Transverse colon (tissue), 4 donors: ENCODE measurements at regions not wholly inside any gene's neighbourhood (a gene's known extent, or its start where the extent isn't known, plus 50 kb on each side); places are given as distances from the start of the nearest gene placed in this dataset.
"Not testable (repeated sequence)": the region's sequence is repeated elsewhere in the genome, so short reads cannot be mapped to it uniquely, and the experiment has no call there.

Experiments
- DNase-seq: peaks from one replicate; pipeline ENCODE4 v3.0.0-alpha.2; 2019
- H3K27ac ChIP-seq, 4 donors: fragments of 200-600 bp; sonication (generic); 2 replicates each; pipeline ENCODE4 v1.5.1; 2016 to 2018; ENCODE audit warnings: inconsistent platforms in 4 of 4
- H3K27me3 ChIP-seq: fragments of 200-600 bp; sonication (generic); 2 replicates; pipeline ENCODE4 v1.5.1; 2017; ENCODE audit warnings: inconsistent platforms
- H3K36me3 ChIP-seq, 4 donors: fragments of 200-600 bp; sonication (generic); 2 replicates each; pipeline ENCODE4 v1.5.1; 2017 to 2019; ENCODE audit warnings: inconsistent platforms in 4 of 4
- H3K4me1 ChIP-seq, 4 donors: fragments of 200-600 bp; sonication (generic); 2 replicates each; pipeline ENCODE4 v1.5.1; 2017 to 2020; ENCODE audit warnings: inconsistent platforms in 4 of 4
- H3K4me3 ChIP-seq, 4 donors: fragments of 200-600 bp; sonication (generic); 1 replicate in 1 of 4; 2 replicates in 3 of 4; pipeline versions ENCODE4 v1.5.1 to v1.6.1; 2017 to 2019; ENCODE audit warnings: inconsistent platforms in 4 of 4
- H3K9me3 ChIP-seq, 2 donors: fragments of 200-600 bp; sonication (generic); 2 replicates each; pipeline ENCODE4 v1.5.1; 2017 to 2019; ENCODE audit warnings: inconsistent platforms in 2 of 2
- EP300 ChIP-seq: sonication (generic); formaldehyde crosslinking; IDR thresholded peaks from one replicate; pipeline ENCODE4 v1.6.1; 2017; ENCODE audit warnings: antibody characterized with exemption, low read depth
- POLR2A ChIP-seq: fragments of 450-650 bp; IDR thresholded peaks from one replicate; pipeline ENCODE4 v1.6.1; 2016; ENCODE audit warnings: antibody characterized with exemption, mild to moderate bottlenecking, moderate library complexity
- POLR2AphosphoS5 ChIP-seq, 3 donors: sonication (generic); formaldehyde crosslinking; IDR thresholded peaks; one replicate each; pipeline ENCODE4 v1.6.1; 2016; ENCODE audit warnings: antibody characterized with exemption in 3 of 3
- WGBS, 2 donors: methylation state at CpG; one replicate each; pipeline ENCODE4 v1.1.5; 2018; ENCODE audit warnings: low coverage in 1 of 2; 5-methylcytosine and 5-hydroxymethylcytosine counted together
- in situ Hi-C, 4 donors: fragments of 200-750 bp; cut with MboI; loops; one replicate each; pipeline versions ENCODE4 v1.15.0 to v1.15.1; 2017; ENCODE audit warnings: low sequenced_read_pairs in 3 of 4, low pct_ligation_motif_present in 1 of 4, low pct_unique_long_range_greater_than_20kb in 1 of 4
- intact Hi-C: fragments of 100-400 bp; cut with DNase I; formaldehyde crosslinking; loops from one replicate; pipeline ENCODE4 v1.15.1; 2023; ENCODE audit warnings: low total_unique reads
- TF ChIP-seq, protein P1 (sequence below), 5 experiments: fragments of 200-600 bp in 3 of 5; fragments of 450-650 bp in 2 of 5; sonication (generic) in 3 of 5; IDR thresholded peaks; 1 replicate in 2 of 5; 2 replicates in 3 of 5; pipeline ENCODE4 v1.5.1; 2016 to 2017; ENCODE audit warnings: antibody characterized with exemption in 5 of 5, inconsistent platforms in 3 of 5, mild to moderate bottlenecking in 2 of 5, moderate library complexity in 1 of 5

DNA sequence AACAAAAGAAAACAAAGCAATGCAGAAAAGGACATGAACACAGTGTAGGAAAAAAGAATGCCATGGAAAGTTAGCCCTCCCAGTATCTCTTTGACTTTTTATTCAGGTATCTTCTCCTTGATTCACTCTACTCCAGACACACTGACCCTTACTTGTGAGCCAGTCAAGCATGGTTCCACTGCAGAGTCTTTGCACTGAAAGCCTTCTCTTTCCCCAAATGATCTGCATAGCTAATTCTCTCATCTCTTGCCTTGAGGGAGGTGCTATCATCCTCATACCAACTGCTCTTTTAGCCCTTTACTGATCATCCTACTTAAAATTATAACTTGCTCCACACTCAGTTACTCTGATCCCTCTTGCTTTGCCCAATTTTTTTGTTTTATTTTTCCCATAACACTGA, 101.2 kb upstream of the SLC16A7 start:
- Histone ChIP-seq H3K27me3 (no peaks in the 10 kb centered on the region), H3K4me1 (no peaks in the 10 kb centered on the region), H3K27ac (no peak overlapping the region), H3K9me3 (no peaks in the 10 kb centered on the region), H3K36me3 (no peaks in the 10 kb centered on the region), H3K4me3 (no peak overlapping the region)
- DNase-seq, result no peak
- intact Hi-C loops, result no loop called here
- TF ChIP-seq, protein P1, sequence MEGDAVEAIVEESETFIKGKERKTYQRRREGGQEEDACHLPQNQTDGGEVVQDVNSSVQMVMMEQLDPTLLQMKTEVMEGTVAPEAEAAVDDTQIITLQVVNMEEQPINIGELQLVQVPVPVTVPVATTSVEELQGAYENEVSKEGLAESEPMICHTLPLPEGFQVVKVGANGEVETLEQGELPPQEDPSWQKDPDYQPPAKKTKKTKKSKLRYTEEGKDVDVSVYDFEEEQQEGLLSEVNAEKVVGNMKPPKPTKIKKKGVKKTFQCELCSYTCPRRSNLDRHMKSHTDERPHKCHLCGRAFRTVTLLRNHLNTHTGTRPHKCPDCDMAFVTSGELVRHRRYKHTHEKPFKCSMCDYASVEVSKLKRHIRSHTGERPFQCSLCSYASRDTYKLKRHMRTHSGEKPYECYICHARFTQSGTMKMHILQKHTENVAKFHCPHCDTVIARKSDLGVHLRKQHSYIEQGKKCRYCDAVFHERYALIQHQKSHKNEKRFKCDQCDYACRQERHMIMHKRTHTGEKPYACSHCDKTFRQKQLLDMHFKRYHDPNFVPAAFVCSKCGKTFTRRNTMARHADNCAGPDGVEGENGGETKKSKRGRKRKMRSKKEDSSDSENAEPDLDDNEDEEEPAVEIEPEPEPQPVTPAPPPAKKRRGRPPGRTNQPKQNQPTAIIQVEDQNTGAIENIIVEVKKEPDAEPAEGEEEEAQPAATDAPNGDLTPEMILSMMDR (IDR thresholded peaks at IDR 0.05), result no peak
- no peak for TF ChIP-seq POLR2A
- TF ChIP-seq POLR2AphosphoS5 (IDR thresholded peaks at IDR 0.05), result no peak
- TF ChIP-seq EP300, result no peak
- in situ Hi-C loops, result no loop called here

DNA sequence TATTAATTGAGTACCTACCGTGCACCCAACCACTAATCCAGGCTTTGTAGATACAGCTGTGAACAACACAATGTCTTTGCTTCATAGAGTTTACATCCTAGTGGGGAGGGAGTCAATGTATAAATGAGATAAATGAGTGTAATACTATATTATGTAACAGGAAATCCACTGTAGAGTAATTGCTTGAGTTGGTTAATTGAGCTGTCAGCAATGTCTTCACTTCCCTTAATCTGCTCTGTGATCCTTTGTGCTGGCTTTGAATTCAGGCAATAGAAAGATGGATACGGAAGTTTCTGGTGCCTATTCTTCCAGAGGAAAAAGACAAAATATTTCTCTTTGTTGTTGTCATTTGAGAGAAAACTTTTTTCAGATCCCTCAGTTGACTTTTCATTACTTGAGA, 104.0 kb upstream of the SLC16A7 start:
- Histone ChIP-seq H3K36me3 (no peaks in the 10 kb centered on the region), H3K27me3 (no peaks in the 10 kb centered on the region), H3K9me3 (no peaks in the 10 kb centered on the region), H3K27ac (no peak overlapping the region), H3K4me1 (no peaks in the 10 kb centered on the region), H3K4me3 (no peak overlapping the region)
- TF ChIP-seq, protein P1 (IDR thresholded peaks at IDR 0.05), result no peak
- no peak for TF ChIP-seq POLR2AphosphoS5 (IDR thresholded peaks at IDR 0.05)
- TF ChIP-seq EP300, result no peak
- TF ChIP-seq POLR2A, result no peak
- intact Hi-C loops, result no loop called here
- in situ Hi-C loops, result no loop called here
- DNase-seq, result no peak
- WGBS, 2 donors, result 73 to 76% methylated on average over 2 of the region's 2 CpGs

DNA sequence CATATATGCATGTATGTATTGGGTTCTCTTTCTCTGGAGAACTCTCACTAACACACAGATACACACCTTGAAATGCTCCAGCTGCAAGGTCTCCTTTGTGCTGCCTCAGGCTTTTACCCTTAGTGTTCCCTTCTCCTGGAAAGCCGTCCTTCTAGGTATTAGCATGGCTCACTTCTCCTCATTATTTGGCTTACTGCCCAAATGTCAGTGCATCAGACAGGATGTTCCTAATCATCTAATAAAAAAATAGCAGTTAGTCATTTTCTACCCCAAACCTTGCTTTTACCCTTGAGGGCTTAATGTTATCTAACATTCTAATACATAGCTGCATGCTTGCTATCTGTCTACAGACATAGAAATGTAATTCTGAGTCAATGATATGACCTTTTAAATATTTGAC, 109.0 kb upstream of the SLC16A7 start:
- Histone ChIP-seq H3K27ac (no peak overlapping the region), H3K9me3 (no peaks in the 10 kb centered on the region), H3K36me3 (no peaks in the 10 kb centered on the region), H3K27me3 (no peaks in the 10 kb centered on the region), H3K4me1 (no peaks in the 10 kb centered on the region), H3K4me3 (no peak overlapping the region)
- DNase-seq, result no peak
- in situ Hi-C loops (no loop called here), intact Hi-C loops (no loop called here)
- TF ChIP-seq, protein P1 (IDR thresholded peaks at IDR 0.05), result no peak
- TF ChIP-seq POLR2A (no peak), POLR2AphosphoS5 (IDR thresholded peaks at IDR 0.05) (no peak), EP300 (no peak)
- WGBS, 2 donors, result 0% methylated on average over 1 of the region's 1 CpG

DNA sequence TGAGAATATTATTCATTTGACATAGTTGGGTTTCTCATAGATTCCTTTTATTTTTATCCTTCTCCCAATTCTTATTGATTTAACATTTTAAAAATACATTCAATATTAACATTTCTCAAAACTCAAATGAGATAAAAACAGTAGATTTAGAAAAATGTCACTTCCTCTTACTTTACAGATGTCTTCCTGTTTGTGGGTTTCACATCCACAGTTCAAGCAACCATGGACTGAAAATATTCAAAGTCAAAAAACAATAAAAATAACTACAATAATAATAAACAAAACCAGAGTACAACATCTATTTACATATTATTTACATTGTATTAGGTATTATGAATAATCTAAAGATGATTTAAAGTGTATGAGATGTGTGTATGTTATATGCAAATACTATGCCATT, 111.3 kb upstream of the SLC16A7 start:
- no peaks in the 10 kb centered on the region for H3K36me3 ChIP-seq
- TF ChIP-seq POLR2AphosphoS5 (IDR thresholded peaks at IDR 0.05), result no peak
- TF ChIP-seq EP300, result no peak
- TF ChIP-seq, protein P1 (IDR thresholded peaks at IDR 0.05), result no peak
- no peak for TF ChIP-seq POLR2A
- H3K27ac ChIP-seq, result no peak overlapping the region
- in situ Hi-C loops, result no loop called here
- H3K27me3 ChIP-seq, result no peaks in the 10 kb centered on the region
- no peaks in the 10 kb centered on the region for H3K4me1 ChIP-seq
- H3K4me3 ChIP-seq, result no peak overlapping the region
- H3K9me3 ChIP-seq, result no peaks in the 10 kb centered on the region
- no peak for DNase-seq
- intact Hi-C loops, result no loop called here

DNA sequence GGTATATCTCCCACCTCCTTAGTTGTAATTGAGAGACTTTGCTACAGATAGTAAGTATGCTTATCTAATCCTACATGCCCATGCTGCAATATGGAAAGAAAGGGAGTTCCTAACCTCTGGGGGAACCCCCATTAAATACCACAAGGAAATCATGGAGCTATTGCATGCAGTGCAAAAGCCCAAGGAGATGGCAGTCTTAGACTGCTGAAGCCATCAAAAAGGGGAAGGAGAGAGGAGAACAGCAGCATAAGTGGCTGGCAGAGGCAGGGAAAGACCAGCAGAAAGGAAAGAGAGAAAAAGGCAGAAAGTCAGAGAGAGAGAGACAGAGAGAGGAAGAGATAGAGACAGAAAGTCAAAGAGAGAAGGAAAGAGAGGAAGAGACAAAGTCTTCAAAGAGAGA, 121.6 kb upstream of the SLC16A7 start:
- DNase-seq, in situ Hi-C loops, H3K9me3 ChIP-seq, H3K4me3 ChIP-seq, H3K27ac ChIP-seq, H3K27me3 ChIP-seq, intact Hi-C loops, H3K4me1 ChIP-seq, H3K36me3 ChIP-seq: not testable (repeated sequence)
